ENCODE measurements at regions not wholly inside any gene's neighbourhood (a gene's known extent, or its start where the extent isn't known, plus 50 kb on each side); places are given as distances from the start of the nearest gene placed in this dataset.

GRCh38 chr20:11820838-11821237 is 96.9 kb upstream of the BTBD3 start (continued):
- TF ChIP-seq CHD7 (IDR thresholded peaks at IDR 0.05; ENCODE audit: insufficient replicate concordance, low read length) (no peak), CHD1 (IDR thresholded peaks at IDR 0.05; ENCODE audit: low read depth, low read length) (no peak), MAX (IDR thresholded peaks at IDR 0.05) (no peak), BRCA1 (IDR thresholded peaks at IDR 0.05; ENCODE audit: low read depth, low read length) (no peak), E2F6 (IDR thresholded peaks at IDR 0.05) (no peak), PHF8 (conservative IDR thresholded peaks at IDR 0.05; ENCODE audit: low read depth, low read length) (no peak), JUND (IDR thresholded peaks at IDR 0.05; ENCODE audit: low read length) (no peak), POLR2AphosphoS5 (IDR thresholded peaks at IDR 0.05; ENCODE audit: low read depth, low read length) (no peak), KDM4A (IDR thresholded peaks at IDR 0.05; ENCODE audit: low read depth, low read length, severe bottlenecking) (no peak), POLR2A (IDR thresholded peaks at IDR 0.05; ENCODE audit: control extremely low read depth in 1 of 2, low read depth in 2 of 2, low read length in 2 of 2) (no peak), TAF7 (optimal IDR thresholded peaks at IDR 0.05; ENCODE audit: borderline replicate concordance, low read depth, low read length) (no peak), SUZ12 (IDR thresholded peaks at IDR 0.05; ENCODE audit: low read length) (no peak)

Measured in H1 (cell line).